ENCODE measurements at regions not wholly inside any gene's neighbourhood (a gene's known extent, or its start where the extent isn't known, plus 50 kb on each side); places are given as distances from the start of the nearest gene placed in this dataset.

DNA sequence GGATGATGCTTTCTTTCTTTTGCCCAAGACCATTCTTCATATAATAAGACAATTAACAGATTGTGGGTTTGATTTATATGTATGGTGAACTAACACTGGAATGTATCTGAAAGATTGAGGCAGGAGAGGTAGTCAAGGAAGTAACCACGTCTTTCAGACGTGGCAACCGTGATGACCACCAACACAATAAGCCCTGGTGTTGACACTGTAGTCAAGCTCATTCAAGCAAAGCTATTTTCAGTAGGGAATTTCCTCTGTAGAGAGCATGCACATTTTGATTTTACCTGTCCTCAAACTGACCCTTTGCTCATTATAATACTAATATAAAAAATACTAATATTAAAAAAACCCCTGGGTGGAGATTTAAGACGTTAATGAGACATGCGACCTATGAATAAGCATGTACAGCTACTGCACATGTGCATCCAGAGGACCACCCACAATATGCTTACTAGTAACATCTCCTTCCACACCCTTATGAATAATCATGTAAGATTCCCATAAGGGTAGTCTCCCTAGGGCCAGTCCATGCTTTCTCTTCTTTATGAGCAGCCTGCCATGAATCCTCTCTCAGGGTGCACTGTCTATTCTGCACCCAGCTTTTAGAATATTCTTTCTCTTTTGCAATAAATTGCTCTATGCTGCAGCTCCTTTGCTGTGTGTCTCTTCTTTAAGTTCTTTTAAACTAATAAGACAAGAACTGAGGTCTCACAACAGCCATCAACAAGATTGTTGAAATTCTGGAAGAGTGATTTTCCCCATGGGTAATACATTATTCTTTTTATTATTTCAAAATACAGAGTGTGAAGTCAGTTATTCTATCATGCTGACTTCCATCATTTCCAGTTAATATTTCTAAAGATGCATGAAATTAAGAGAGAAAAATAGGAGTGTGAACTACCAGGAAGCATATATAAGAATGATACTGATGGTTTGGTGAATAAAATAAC lies 151.3 kb upstream of the NPVF start:
- WGBS (ENCODE audit: insufficient coverage): 69% methylated on average over 3 of the region's 5 CpGs
- Histone ChIP-seq H3K79me2 (ENCODE audit: control insufficient read depth, insufficient read depth, low read length) (no peaks in the 10 kb centered on the region), H2AFZ (ENCODE audit: insufficient read depth, low read depth, low read length, poor library complexity, severe bottlenecking) (no peak overlapping the region), H3K4me2 (replicated peaks; ENCODE audit: low read depth, low read length, poor library complexity, severe bottlenecking) (no peak overlapping the region), H3K27me3 (replicated peaks in 1 of 4; ENCODE audit: control extremely low read depth in 1 of 4, control insufficient read depth in 3 of 4, insufficient read depth in 4 of 4, low read length in 3 of 4) (peaks cover 0 to 19% (median 6%) of the 10 kb centered on the region in 4 experiments), H3K36me3 (replicated peaks in 1 of 2; ENCODE audit: control extremely low read depth in 1 of 2, control insufficient read depth in 1 of 2, extremely low read depth in 1 of 2, insufficient read depth in 2 of 2, low read length in 1 of 2) (no peaks in the 10 kb centered on the region), H4K20me1 (ENCODE audit: control insufficient read depth, insufficient read depth, low read length, poor library complexity, severe bottlenecking) (no peaks in the 10 kb centered on the region), H3K27ac (ENCODE audit: low read length in 2 of 2) (no peak overlapping the region), H3K4me3 (ENCODE audit: control extremely low read depth in 1 of 5, extremely low read depth in 1 of 5, insufficient read depth in 1 of 5, low read depth in 2 of 5, low read length in 4 of 5) (no peak overlapping the region), H3K9ac (ENCODE audit: low read length) (no peak overlapping the region), H3K4me1 (ENCODE audit: control insufficient read depth in 2 of 2, insufficient read depth in 2 of 2, low read length in 2 of 2) (no peaks in the 10 kb centered on the region), H3K9me3 (ENCODE audit: control extremely low read depth in 1 of 3, control insufficient read depth in 2 of 3, insufficient read depth in 1 of 3, low read length in 2 of 3) (no peaks in the 10 kb centered on the region)
- intact Hi-C loops (cut with micrococcal nuclease): no loop called here
- Mint-ChIP-seq H3K4me1 (no peaks in the 10 kb centered on the region), H3K27me3 (peaks cover 48% of the 10 kb centered on the region), H3K4me3 (no peak overlapping the region), H3K27ac (no peak overlapping the region), H3K9me3 (ENCODE audit: insufficient read depth) (peaks cover 2% of the 10 kb centered on the region)
- no peak for ATAC-seq (ENCODE audit: low read depth)
- CTCF ChIA-PET: no interaction called here
- POLR2A ChIA-PET: no interaction called here
- DNase-seq: no peak
- TF ChIP-seq, protein P1, sequence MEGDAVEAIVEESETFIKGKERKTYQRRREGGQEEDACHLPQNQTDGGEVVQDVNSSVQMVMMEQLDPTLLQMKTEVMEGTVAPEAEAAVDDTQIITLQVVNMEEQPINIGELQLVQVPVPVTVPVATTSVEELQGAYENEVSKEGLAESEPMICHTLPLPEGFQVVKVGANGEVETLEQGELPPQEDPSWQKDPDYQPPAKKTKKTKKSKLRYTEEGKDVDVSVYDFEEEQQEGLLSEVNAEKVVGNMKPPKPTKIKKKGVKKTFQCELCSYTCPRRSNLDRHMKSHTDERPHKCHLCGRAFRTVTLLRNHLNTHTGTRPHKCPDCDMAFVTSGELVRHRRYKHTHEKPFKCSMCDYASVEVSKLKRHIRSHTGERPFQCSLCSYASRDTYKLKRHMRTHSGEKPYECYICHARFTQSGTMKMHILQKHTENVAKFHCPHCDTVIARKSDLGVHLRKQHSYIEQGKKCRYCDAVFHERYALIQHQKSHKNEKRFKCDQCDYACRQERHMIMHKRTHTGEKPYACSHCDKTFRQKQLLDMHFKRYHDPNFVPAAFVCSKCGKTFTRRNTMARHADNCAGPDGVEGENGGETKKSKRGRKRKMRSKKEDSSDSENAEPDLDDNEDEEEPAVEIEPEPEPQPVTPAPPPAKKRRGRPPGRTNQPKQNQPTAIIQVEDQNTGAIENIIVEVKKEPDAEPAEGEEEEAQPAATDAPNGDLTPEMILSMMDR (IDR thresholded peaks at IDR 0.05): no peak
- TF ChIP-seq EZH2 (IDR thresholded peaks at IDR 0.05; ENCODE audit: borderline replicate concordance, insufficient read depth, low read depth, low read length, poor library complexity, severe bottlenecking): no peak
